Ishikawa (cell line): ENCODE measurements at regions not wholly inside any gene's neighbourhood (a gene's known extent, or its start where the extent isn't known, plus 50 kb on each side); places are given as distances from the start of the nearest gene placed in this dataset.

Experiments used
- CEBPB ChIP-seq: IDR thresholded peaks from 2 replicates; pipeline ENCODE4 v1.6.1; 2012
- CREB1 ChIP-seq: IDR thresholded peaks from 2 replicates; pipeline ENCODE4 v1.6.1; 2012; ENCODE audit warnings: low read depth
- EGR1 ChIP-seq: IDR thresholded peaks from 2 replicates; pipeline ENCODE4 v1.6.1; 2012
- EP300 ChIP-seq: IDR thresholded peaks from 2 replicates; pipeline ENCODE4 v1.6.1; 2012; ENCODE audit warnings: borderline replicate concordance
- FOXM1 ChIP-seq: IDR thresholded peaks from 2 replicates; pipeline ENCODE4 v1.6.1; 2012; ENCODE audit warnings: low read depth, borderline replicate concordance
- MAX ChIP-seq: IDR thresholded peaks from 2 replicates; pipeline ENCODE4 v1.6.1; 2012
- NFIC ChIP-seq: IDR thresholded peaks from 2 replicates; pipeline ENCODE4 v1.6.1; 2012
- RAD21 ChIP-seq: IDR thresholded peaks from 2 replicates; pipeline ENCODE4 v1.6.1; 2012; ENCODE audit warnings: low read depth
- REST ChIP-seq: IDR thresholded peaks from 2 replicates; pipeline ENCODE4 v1.6.1; 2012; ENCODE audit warnings: low read depth, mild to moderate bottlenecking
- TAF1 ChIP-seq: IDR thresholded peaks from 2 replicates; pipeline ENCODE4 v1.6.1; 2012; ENCODE audit warnings: low read depth, mild to moderate bottlenecking
- TCF12 ChIP-seq: IDR thresholded peaks from 2 replicates; pipeline ENCODE4 v1.6.1; 2012; ENCODE audit warnings: low read depth
- TEAD4 ChIP-seq: IDR thresholded peaks from 2 replicates; pipeline ENCODE4 v1.6.1; 2012
- USF1 ChIP-seq: IDR thresholded peaks from 2 replicates; pipeline ENCODE4 v1.6.1; 2012
- YY1 ChIP-seq: IDR thresholded peaks from 2 replicates; pipeline ENCODE4 v1.6.1; 2012; ENCODE audit warnings: low read depth
- ZBTB7A ChIP-seq: IDR thresholded peaks from 2 replicates; pipeline ENCODE4 v1.6.1; 2012; ENCODE audit warnings: low read depth

- no peak for TF ChIP-seq FOXM1
- TF ChIP-seq REST: no peak
- no peak for TF ChIP-seq USF1
- TF ChIP-seq NFIC: no peak
- no peak for TF ChIP-seq EP300
- no peak for TF ChIP-seq MAX
- TF ChIP-seq CREB1: no peak
- no peak for TF ChIP-seq EGR1
- no peak for TF ChIP-seq CEBPB
- TF ChIP-seq RAD21: no peak
- TF ChIP-seq TAF1: no peak
- TF ChIP-seq YY1: no peak
- TF ChIP-seq TEAD4: no peak
These were observed 123.0 kb downstream of the ASB7 start for GRCh38 chr15:100725121-100726069.

DNA sequence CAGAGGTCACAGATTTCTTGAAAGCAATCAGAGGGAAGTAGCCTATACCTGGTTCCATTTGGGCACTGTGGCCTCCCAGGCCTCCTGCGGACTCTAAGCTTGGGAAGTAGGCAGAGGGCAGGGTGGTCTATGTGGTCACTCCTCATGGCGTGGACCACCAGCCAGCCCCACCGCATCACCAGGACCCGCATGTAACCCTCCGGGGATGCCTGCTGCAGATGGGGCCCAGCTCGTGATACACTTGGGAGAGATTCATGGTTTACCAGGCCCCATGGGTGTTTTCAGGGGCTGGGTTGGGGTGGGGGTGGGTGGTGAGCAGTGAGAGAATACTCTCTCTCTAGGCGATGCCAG, 123.7 kb downstream of the ASB7 start:
- TF ChIP-seq EP300 (no peak), CEBPB (no peak), CREB1 (no peak), NFIC (no peak), TCF12 (no peak), FOXM1 (no peak), YY1 (no peak), ZBTB7A (no peak), MAX (no peak), REST (no peak), TAF1 (no peak), USF1 (no peak), RAD21 (no peak), TEAD4 (no peak), EGR1 (no peak)

- TF ChIP-seq USF1: no peak
- TF ChIP-seq EGR1: no peak
- no peak for TF ChIP-seq CEBPB
- TF ChIP-seq CREB1: no peak
- no peak for TF ChIP-seq NFIC
- no peak for TF ChIP-seq MAX
- TF ChIP-seq FOXM1: no peak
- TF ChIP-seq ZBTB7A: no peak
- no peak for TF ChIP-seq YY1
- no peak for TF ChIP-seq TCF12
- TF ChIP-seq RAD21: no peak
- no peak for TF ChIP-seq TAF1
- TF ChIP-seq EP300: no peak
- TF ChIP-seq REST: no peak
- TF ChIP-seq TEAD4: no peak
These were observed 124.2 kb downstream of the ASB7 start for GRCh38 chr15:100726421-100727190.
